ENCODE measurements at regions not wholly inside any gene's neighbourhood (a gene's known extent, or its start where the extent isn't known, plus 50 kb on each side); places are given as distances from the start of the nearest gene placed in this dataset.

GRCh38 chr15:79168922-79169456 lies 78.4 kb upstream of the RASGRF1 start:
- no peak overlapping the region for H3K4me3 ChIP-seq (ENCODE audit: low read depth, low read length)
- POLR2A ChIA-PET, result no interaction called here
- CTCF ChIA-PET, result interaction anchor here (0.9 to 2.6 kb wide), 5 partner anchors 12 to 260 kb away, joined by 3 to 10 read pairs (median 3); no protein-coding TSS in a partner anchor
- H3K36me3 ChIP-seq (ENCODE audit: control insufficient read depth, insufficient read depth, low read length), result no peaks in the 10 kb centered on the region
- DNase-seq (ENCODE audit: low read depth), result no peak
- TF ChIP-seq, protein P1, sequence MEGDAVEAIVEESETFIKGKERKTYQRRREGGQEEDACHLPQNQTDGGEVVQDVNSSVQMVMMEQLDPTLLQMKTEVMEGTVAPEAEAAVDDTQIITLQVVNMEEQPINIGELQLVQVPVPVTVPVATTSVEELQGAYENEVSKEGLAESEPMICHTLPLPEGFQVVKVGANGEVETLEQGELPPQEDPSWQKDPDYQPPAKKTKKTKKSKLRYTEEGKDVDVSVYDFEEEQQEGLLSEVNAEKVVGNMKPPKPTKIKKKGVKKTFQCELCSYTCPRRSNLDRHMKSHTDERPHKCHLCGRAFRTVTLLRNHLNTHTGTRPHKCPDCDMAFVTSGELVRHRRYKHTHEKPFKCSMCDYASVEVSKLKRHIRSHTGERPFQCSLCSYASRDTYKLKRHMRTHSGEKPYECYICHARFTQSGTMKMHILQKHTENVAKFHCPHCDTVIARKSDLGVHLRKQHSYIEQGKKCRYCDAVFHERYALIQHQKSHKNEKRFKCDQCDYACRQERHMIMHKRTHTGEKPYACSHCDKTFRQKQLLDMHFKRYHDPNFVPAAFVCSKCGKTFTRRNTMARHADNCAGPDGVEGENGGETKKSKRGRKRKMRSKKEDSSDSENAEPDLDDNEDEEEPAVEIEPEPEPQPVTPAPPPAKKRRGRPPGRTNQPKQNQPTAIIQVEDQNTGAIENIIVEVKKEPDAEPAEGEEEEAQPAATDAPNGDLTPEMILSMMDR (IDR thresholded peaks at IDR 0.05; ENCODE audit: insufficient read depth, low read depth, low read length), result no peak
- H3K27me3 ChIP-seq (ENCODE audit: control insufficient read depth, insufficient read depth, low read length), result no peaks in the 10 kb centered on the region

GRCh38 chr15:79167776-79168175 lies 77.2 kb upstream of the RASGRF1 start:
- H3K4me3 ChIP-seq (ENCODE audit: low read depth, low read length), result no peak overlapping the region
- POLR2A ChIA-PET, result no interaction called here
- DNase-seq (ENCODE audit: low read depth), result no peak
- H3K36me3 ChIP-seq (ENCODE audit: control insufficient read depth, insufficient read depth, low read length), result no peaks in the 10 kb centered on the region
- TF ChIP-seq, protein P1 (IDR thresholded peaks at IDR 0.05; ENCODE audit: insufficient read depth, low read depth, low read length), result no peak
- CTCF ChIA-PET, result interaction anchor here (0.7 kb wide), 1 partner anchor 97 kb away, joined by 3 read pairs; no protein-coding TSS in a partner anchor
- no peaks in the 10 kb centered on the region for H3K27me3 ChIP-seq (ENCODE audit: control insufficient read depth, insufficient read depth, low read length)

- Histone ChIP-seq H3K4me3 (ENCODE audit: low read depth, low read length) (no peak overlapping the region), H3K36me3 (ENCODE audit: control insufficient read depth, insufficient read depth, low read length) (no peaks in the 10 kb centered on the region), H3K27me3 (ENCODE audit: control insufficient read depth, insufficient read depth, low read length) (no peaks in the 10 kb centered on the region)
- TF ChIP-seq, protein P1 (IDR thresholded peaks at IDR 0.05; ENCODE audit: insufficient read depth, low read depth, low read length), result no peak
- CTCF ChIA-PET, result interaction anchor here (0.9 to 1.1 kb wide), 2 partner anchors 18 to 138 kb away, joined by 3 read pairs; no protein-coding TSS in a partner anchor
- no peak for DNase-seq (ENCODE audit: low read depth)
- POLR2A ChIA-PET, result no interaction called here
Measured at GRCh38 chr15:79166311-79166955, 75.9 kb upstream of the RASGRF1 start.

GRCh38 chr15:79164465-79164864 lies 73.9 kb upstream of the RASGRF1 start:
- Histone ChIP-seq H3K27me3 (ENCODE audit: control insufficient read depth, insufficient read depth, low read length) (no peaks in the 10 kb centered on the region), H3K36me3 (ENCODE audit: control insufficient read depth, insufficient read depth, low read length) (no peaks in the 10 kb centered on the region), H3K4me3 (ENCODE audit: low read depth, low read length) (no peak overlapping the region)
- POLR2A ChIA-PET, result no interaction called here
- CTCF ChIA-PET, result interaction anchor here (0.6 kb wide), 1 partner anchor 33 kb away, joined by 3 read pairs; no protein-coding TSS in a partner anchor
- TF ChIP-seq, protein P1 (IDR thresholded peaks at IDR 0.05; ENCODE audit: insufficient read depth, low read depth, low read length), result no peak
- DNase-seq (ENCODE audit: low read depth), result no peak

DNA sequence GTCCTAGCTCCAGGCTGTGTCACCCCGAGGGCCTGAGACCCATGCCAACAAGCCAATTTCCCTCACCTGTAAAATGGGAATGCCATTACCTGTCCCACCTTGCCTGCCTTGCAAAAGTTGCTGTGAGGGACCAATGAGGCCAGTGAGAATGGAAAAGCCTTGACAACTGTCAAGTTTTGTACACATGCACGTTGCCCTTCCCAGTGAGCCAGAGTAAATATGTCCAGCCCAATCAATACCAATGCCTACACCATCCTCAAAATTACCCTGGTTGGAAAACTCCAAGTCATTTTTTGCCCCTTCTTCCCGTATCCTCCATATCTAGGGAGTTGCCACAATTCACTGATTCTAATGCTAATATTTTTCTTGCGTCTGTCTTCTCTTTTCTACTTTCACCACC lies 73.5 kb upstream of the RASGRF1 start:
- no peaks in the 10 kb centered on the region for H3K36me3 ChIP-seq (ENCODE audit: control insufficient read depth, insufficient read depth, low read length)
- no peak overlapping the region for H3K4me3 ChIP-seq (ENCODE audit: low read depth, low read length)
- no peak for DNase-seq (ENCODE audit: low read depth)
- TF ChIP-seq, protein P1 (IDR thresholded peaks at IDR 0.05; ENCODE audit: insufficient read depth, low read depth, low read length), result no peak
- ChIA-PET POLR2A (no interaction called here), CTCF (no interaction called here)
- no peaks in the 10 kb centered on the region for H3K27me3 ChIP-seq (ENCODE audit: control insufficient read depth, insufficient read depth, low read length)

All from BJ (cell line).